H1 (cell line): ENCODE measurements at regions not wholly inside any gene's neighbourhood (a gene's known extent, or its start where the extent isn't known, plus 50 kb on each side); places are given as distances from the start of the nearest gene placed in this dataset.

Experiments used
- RXRA ChIP-seq: IDR thresholded peaks from 2 replicates; pipeline ENCODE4 v1.6.1; 2011; ENCODE audit warnings: low read depth, mild to moderate bottlenecking, low read length, moderate library complexity; ENCODE audit not compliant: insufficient read depth
- TF ChIP-seq, protein P1 (sequence below): IDR thresholded peaks from 2 replicates; pipeline ENCODE4 v1.6.1; 2011; ENCODE audit warnings: low read depth, mild to moderate bottlenecking, low read length; ENCODE audit not compliant: insufficient read depth

DNA sequence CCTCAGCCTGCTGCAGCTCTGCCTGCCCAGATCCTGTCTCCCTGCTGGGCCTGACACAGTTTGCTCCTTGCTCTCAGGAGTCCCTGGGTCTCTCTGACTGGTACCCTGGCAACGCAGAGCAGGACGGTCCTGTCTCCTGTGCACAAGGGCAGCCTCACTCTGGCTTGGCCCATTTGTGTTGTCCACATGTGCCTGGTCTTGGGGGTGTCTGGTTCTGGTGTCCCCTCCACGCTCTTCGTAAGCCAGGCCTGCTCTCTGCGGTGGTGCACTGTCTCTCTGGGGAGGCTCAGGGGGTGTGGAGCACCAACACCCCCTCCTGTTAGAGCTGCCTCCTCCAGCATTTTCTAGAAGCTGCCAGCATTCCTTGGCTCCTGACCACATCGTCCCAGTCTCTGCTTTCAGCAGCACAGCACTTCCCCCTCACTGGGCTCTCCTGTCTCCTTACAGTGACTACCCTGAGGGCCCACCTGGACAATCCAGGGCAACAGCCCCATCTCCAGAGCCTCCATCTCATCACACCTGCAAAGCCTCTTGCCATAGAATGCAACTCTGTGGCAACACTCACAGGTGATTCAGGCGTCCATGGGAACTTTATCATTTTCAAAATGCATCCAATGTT is 235.6 kb upstream of the HS6ST1 start (continued):
- TF ChIP-seq, protein P1, sequence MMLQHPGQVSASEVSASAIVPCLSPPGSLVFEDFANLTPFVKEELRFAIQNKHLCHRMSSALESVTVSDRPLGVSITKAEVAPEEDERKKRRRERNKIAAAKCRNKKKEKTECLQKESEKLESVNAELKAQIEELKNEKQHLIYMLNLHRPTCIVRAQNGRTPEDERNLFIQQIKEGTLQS = no peak
- TF ChIP-seq RXRA = no peak
